ENCODE measurements at regions not wholly inside any gene's neighbourhood (a gene's known extent, or its start where the extent isn't known, plus 50 kb on each side); places are given as distances from the start of the nearest gene placed in this dataset.

GRCh38 chr18:45312555-45313126 is 302.6 kb upstream of the SLC14A2 start:
- no peak for DNase-seq (ENCODE audit: low read depth)

- DNase-seq (ENCODE audit: low read depth) = no peak
These were observed 299.1 kb upstream of the SLC14A2 start for GRCh38 chr18:45316127-45316526.

- no peak for DNase-seq (ENCODE audit: low read depth)
These were observed 297.2 kb upstream of the SLC14A2 start for GRCh38 chr18:45317948-45318640.

- DNase-seq (ENCODE audit: low read depth) = no peak
These were observed 294.6 kb upstream of the SLC14A2 start for GRCh38 chr18:45320724-45321123.

- DNase-seq (ENCODE audit: low read depth) = no peak
These were observed 293.8 kb upstream of the SLC14A2 start for GRCh38 chr18:45321520-45321919.

- DNase-seq (ENCODE audit: low read depth) = no peak
These were observed 292.9 kb upstream of the SLC14A2 start for GRCh38 chr18:45322343-45322742.

GRCh38 chr18:45324101-45324494 is 291.2 kb upstream of the SLC14A2 start:
- DNase-seq (ENCODE audit: low read depth) = no peak

GRCh38 chr18:45324495-45325113 is 290.7 kb upstream of the SLC14A2 start:
- no peak for DNase-seq (ENCODE audit: low read depth)

- no peak for DNase-seq (ENCODE audit: low read depth)
These were observed 289.5 kb upstream of the SLC14A2 start for GRCh38 chr18:45325778-45326177.

- DNase-seq (ENCODE audit: low read depth) = no peak
These were observed 288.8 kb upstream of the SLC14A2 start for GRCh38 chr18:45326505-45326904.

GRCh38 chr18:45328296-45328695 is 287.0 kb upstream of the SLC14A2 start:
- no peak for DNase-seq (ENCODE audit: low read depth)

- no peak for DNase-seq (ENCODE audit: low read depth)
These were observed 286.5 kb upstream of the SLC14A2 start for GRCh38 chr18:45328811-45329210.

GRCh38 chr18:45329316-45329715 is 286.0 kb upstream of the SLC14A2 start:
- no peak for DNase-seq (ENCODE audit: low read depth)

- DNase-seq (ENCODE audit: low read depth) = no peak
These were observed 285.1 kb upstream of the SLC14A2 start for GRCh38 chr18:45330170-45330594.

- no peak for DNase-seq (ENCODE audit: low read depth)
These were observed 282.4 kb upstream of the SLC14A2 start for GRCh38 chr18:45332871-45333270.

- DNase-seq (ENCODE audit: low read depth) = no peak
These were observed 281.1 kb upstream of the SLC14A2 start for GRCh38 chr18:45334191-45334590.

- DNase-seq (ENCODE audit: low read depth) = no peak
These were observed 279.8 kb upstream of the SLC14A2 start for GRCh38 chr18:45335282-45336043.

GRCh38 chr18:45336448-45336847 is 278.8 kb upstream of the SLC14A2 start:
- no peak for DNase-seq (ENCODE audit: low read depth)

GRCh38 chr18:45337477-45337876 is 277.8 kb upstream of the SLC14A2 start:
- DNase-seq (ENCODE audit: low read depth) = no peak

- no peak for DNase-seq (ENCODE audit: low read depth)
These were observed 275.3 kb upstream of the SLC14A2 start for GRCh38 chr18:45339810-45340550.

GRCh38 chr18:45340884-45341283 is 274.4 kb upstream of the SLC14A2 start:
- DNase-seq (ENCODE audit: low read depth) = no peak

GRCh38 chr18:45341454-45341853 is 273.8 kb upstream of the SLC14A2 start:
- no peak for DNase-seq (ENCODE audit: low read depth)
